CD4-positive, CD25-positive, alpha-beta regulatory T cell (primary cell): ENCODE measurements at regions not wholly inside any gene's neighbourhood (a gene's known extent, or its start where the extent isn't known, plus 50 kb on each side); places are given as distances from the start of the nearest gene placed in this dataset.

ENCODE experiments used
- ATAC-seq, 2 donors: fragments of 150-1000 bp; cut with Tn5 transposase; one replicate each; pipeline ENCODE4 v1.10.0; 2021; ENCODE audit warnings: low read depth in 2 of 2, moderate number of reproducible peaks in 2 of 2, moderate library complexity in 1 of 2
- DNase-seq, 3 donors: peaks; one replicate each; pipeline versions ENCODE4 v3.0.0 to v3.0.0-alpha.2; 2012 to 2022; ENCODE audit warnings: mixed read lengths in 1 of 3
- H3K27ac ChIP-seq: one replicate; pipeline ENCODE4 v1.7.0; 2013; ENCODE audit warnings: mild to moderate bottlenecking, low read length; ENCODE audit not compliant: insufficient read depth, poor library complexity, severe bottlenecking
- H3K27me3 ChIP-seq: one replicate; pipeline ENCODE4 v1.7.0; 2013; ENCODE audit warnings: low read length; ENCODE audit not compliant: control insufficient read depth, insufficient read depth
- H3K36me3 ChIP-seq: one replicate; pipeline ENCODE4 v1.7.0; 2013; ENCODE audit warnings: mild to moderate bottlenecking, low read length, moderate library complexity; ENCODE audit not compliant: control insufficient read depth, insufficient read depth
- H3K4me1 ChIP-seq: 2 replicates; pipeline ENCODE4 v1.7.0; 2013; ENCODE audit warnings: mild to moderate bottlenecking, low read length; ENCODE audit not compliant: insufficient read depth, control insufficient read depth, poor library complexity, severe bottlenecking
- H3K4me3 ChIP-seq: one replicate; pipeline ENCODE4 v1.7.0; 2013; ENCODE audit warnings: low read depth, mild to moderate bottlenecking, low read length, moderate library complexity
- H3K9me3 ChIP-seq, 2 experiments: 1 replicate in 1 of 2; 2 replicates in 1 of 2; pipeline ENCODE4 v1.7.0; 2013; ENCODE audit warnings: low read length in 2 of 2, mild to moderate bottlenecking in 1 of 2, moderate library complexity in 1 of 2; ENCODE audit not compliant: control insufficient read depth in 2 of 2
- H3K27ac Mint-ChIP-seq, 3 donors: one replicate each; pipeline ENCODE4 v1.8.0; 2020 to 2022; ENCODE audit warnings: mild to moderate bottlenecking in 3 of 3, mixed read lengths in 3 of 3, moderate library complexity in 2 of 3
- H3K27me3 Mint-ChIP-seq: one replicate; pipeline ENCODE4 v1.8.0; 2022; ENCODE audit warnings: mild to moderate bottlenecking, mixed read lengths
- H3K36me3 Mint-ChIP-seq: one replicate; pipeline ENCODE4 v1.8.0; 2020; ENCODE audit warnings: mixed read lengths
- H3K4me1 Mint-ChIP-seq, 4 donors: one replicate each; pipeline ENCODE4 v1.8.0; 2020 to 2022; ENCODE audit warnings: mixed read lengths in 4 of 4, mild to moderate bottlenecking in 1 of 4
- H3K4me3 Mint-ChIP-seq, 4 donors: one replicate each; pipeline ENCODE4 v1.8.0; 2020 to 2022; ENCODE audit warnings: mild to moderate bottlenecking in 4 of 4, mixed read lengths in 4 of 4, moderate library complexity in 3 of 4
- H3K9me3 Mint-ChIP-seq, 7 donors: one replicate each; pipeline ENCODE4 v1.8.0; 2020 to 2022; ENCODE audit warnings: mixed read lengths in 7 of 7, mild to moderate bottlenecking in 3 of 7, moderate library complexity in 2 of 7

- Mint-ChIP-seq H3K4me1 (no peaks in the 10 kb centered on the region), H3K9me3 (peaks cover 3 to 21% (median 5%) of the 10 kb centered on the region in 7 donors), H3K36me3 (no peaks in the 10 kb centered on the region), H3K27me3 (no peaks in the 10 kb centered on the region), H3K4me3 (no peak overlapping the region), H3K27ac (no peak overlapping the region)
- ATAC-seq (no peak), DNase-seq (no peak)
- Histone ChIP-seq H3K27ac (no peak overlapping the region), H3K27me3 (no peaks in the 10 kb centered on the region), H3K4me3 (no peak overlapping the region), H3K9me3 (no peaks in the 10 kb centered on the region), H3K36me3 (no peaks in the 10 kb centered on the region), H3K4me1 (no peaks in the 10 kb centered on the region)
Observed at GRCh38 chr4:125008676-125009075, 296.1 kb upstream of the ANKRD50 start.

GRCh38 chr4:125004676-125005075, 292.1 kb upstream of the ANKRD50 start:
- Histone ChIP-seq H3K27ac (no peak overlapping the region), H3K4me1 (no peaks in the 10 kb centered on the region), H3K4me3 (no peak overlapping the region), H3K36me3 (no peaks in the 10 kb centered on the region), H3K27me3 (no peaks in the 10 kb centered on the region), H3K9me3 (no peaks in the 10 kb centered on the region)
- DNase-seq (no peak), ATAC-seq (no peak)
- Mint-ChIP-seq H3K27ac (no peak overlapping the region), H3K9me3 (peaks cover 0 to 17% (median 4%) of the 10 kb centered on the region in 7 donors), H3K27me3 (no peaks in the 10 kb centered on the region), H3K36me3 (no peaks in the 10 kb centered on the region), H3K4me1 (no peaks in the 10 kb centered on the region), H3K4me3 (no peak overlapping the region)

- H3K9me3 Mint-ChIP-seq: peaks cover 0 to 18% (median 4%) of the 10 kb centered on the region in 7 donors
- no peaks in the 10 kb centered on the region for H3K27me3 ChIP-seq
- H3K4me1 ChIP-seq: no peaks in the 10 kb centered on the region
- no peak overlapping the region for H3K27ac Mint-ChIP-seq
- H3K4me1 Mint-ChIP-seq: no peaks in the 10 kb centered on the region
- H3K4me3 ChIP-seq: no peak overlapping the region
- no peak for DNase-seq
- no peak overlapping the region for H3K27ac ChIP-seq
- H3K36me3 ChIP-seq: no peaks in the 10 kb centered on the region
- ATAC-seq: no peak
- H3K36me3 Mint-ChIP-seq: no peaks in the 10 kb centered on the region
- H3K27me3 Mint-ChIP-seq: no peaks in the 10 kb centered on the region
- no peaks in the 10 kb centered on the region for H3K9me3 ChIP-seq
- H3K4me3 Mint-ChIP-seq: no peak overlapping the region
Observed at GRCh38 chr4:125003840-125004239, 291.3 kb upstream of the ANKRD50 start.

GRCh38 chr4:124997991-124998390, 285.5 kb upstream of the ANKRD50 start:
- Mint-ChIP-seq H3K27me3 (no peaks in the 10 kb centered on the region), H3K9me3 (peaks cover 0 to 23% (median 6%) of the 10 kb centered on the region in 7 donors), H3K27ac (no peak overlapping the region), H3K36me3 (no peaks in the 10 kb centered on the region), H3K4me3 (no peak overlapping the region), H3K4me1 (no peaks in the 10 kb centered on the region)
- DNase-seq: no peak
- Histone ChIP-seq H3K27me3 (no peaks in the 10 kb centered on the region), H3K4me3 (no peak overlapping the region), H3K27ac (no peak overlapping the region), H3K36me3 (no peaks in the 10 kb centered on the region), H3K4me1 (no peaks in the 10 kb centered on the region), H3K9me3 (no peaks in the 10 kb centered on the region)
- no peak for ATAC-seq

- H3K9me3 Mint-ChIP-seq: peaks cover 0 to 23% (median 6%) of the 10 kb centered on the region in 7 donors
- H3K4me3 Mint-ChIP-seq: no peak overlapping the region
- no peaks in the 10 kb centered on the region for H3K4me1 Mint-ChIP-seq
- no peaks in the 10 kb centered on the region for H3K36me3 Mint-ChIP-seq
- H3K36me3 ChIP-seq: no peaks in the 10 kb centered on the region
- no peak overlapping the region for H3K4me3 ChIP-seq
- H3K27ac ChIP-seq: no peak overlapping the region
- H3K9me3 ChIP-seq: no peaks in the 10 kb centered on the region
- no peaks in the 10 kb centered on the region for H3K27me3 ChIP-seq
- no peak for ATAC-seq
- no peak for DNase-seq
- H3K27me3 Mint-ChIP-seq: no peaks in the 10 kb centered on the region
- H3K4me1 ChIP-seq: no peaks in the 10 kb centered on the region
- no peak overlapping the region for H3K27ac Mint-ChIP-seq
Observed at GRCh38 chr4:124997124-124997523, 284.6 kb upstream of the ANKRD50 start.

GRCh38 chr4:124993838-124994237, 281.3 kb upstream of the ANKRD50 start:
- Histone ChIP-seq H3K27me3 (no peaks in the 10 kb centered on the region), H3K27ac (no peak overlapping the region), H3K9me3 (no peaks in the 10 kb centered on the region), H3K4me3 (no peak overlapping the region), H3K36me3 (no peaks in the 10 kb centered on the region), H3K4me1 (no peaks in the 10 kb centered on the region)
- Mint-ChIP-seq H3K36me3 (no peaks in the 10 kb centered on the region), H3K9me3 (peaks cover 0 to 22% (median 6%) of the 10 kb centered on the region in 7 donors), H3K27me3 (no peaks in the 10 kb centered on the region), H3K4me1 (no peaks in the 10 kb centered on the region), H3K4me3 (no peak overlapping the region), H3K27ac (no peak overlapping the region)
- ATAC-seq (no peak), DNase-seq (no peak)

- H3K36me3 ChIP-seq: no peaks in the 10 kb centered on the region
- DNase-seq (no peak), ATAC-seq (no peak)
- Mint-ChIP-seq H3K27ac (no peak overlapping the region), H3K4me1 (no peaks in the 10 kb centered on the region), H3K27me3 (no peaks in the 10 kb centered on the region), H3K9me3 (peaks cover 0 to 14% (median 4%) of the 10 kb centered on the region in 7 donors), H3K4me3 (no peak overlapping the region), H3K36me3 (no peaks in the 10 kb centered on the region)
- H3K27me3 ChIP-seq: no peaks in the 10 kb centered on the region
- H3K4me1 ChIP-seq: no peaks in the 10 kb centered on the region
- H3K9me3 ChIP-seq: no peaks in the 10 kb centered on the region
- H3K27ac ChIP-seq: no peak overlapping the region
- no peak overlapping the region for H3K4me3 ChIP-seq
Observed at GRCh38 chr4:124990398-124990797, 277.9 kb upstream of the ANKRD50 start.

GRCh38 chr4:124980276-124980752, 267.8 kb upstream of the ANKRD50 start:
- peaks cover 0 to 13% (median 3%) of the 10 kb centered on the region in 7 donors for H3K9me3 Mint-ChIP-seq
- Histone ChIP-seq H3K36me3 (no peaks in the 10 kb centered on the region), H3K4me3 (no peak overlapping the region), H3K27me3 (no peaks in the 10 kb centered on the region), H3K9me3 (no peaks in the 10 kb centered on the region), H3K27ac (no peak overlapping the region), H3K4me1 (no peaks in the 10 kb centered on the region)
- DNase-seq (no peak), ATAC-seq (no peak)
- H3K36me3 Mint-ChIP-seq: no peaks in the 10 kb centered on the region
- H3K4me1 Mint-ChIP-seq: no peaks in the 10 kb centered on the region
- no peaks in the 10 kb centered on the region for H3K27me3 Mint-ChIP-seq
- no peak overlapping the region for H3K4me3 Mint-ChIP-seq
- H3K27ac Mint-ChIP-seq: no peak overlapping the region
